Hepatocyte (in vitro differentiated cells): ENCODE measurements at regions not wholly inside any gene's neighbourhood (a gene's known extent, or its start where the extent isn't known, plus 50 kb on each side); places are given as distances from the start of the nearest gene placed in this dataset.

Source experiments
- DNase-seq: peaks from one replicate; pipeline ENCODE4 v3.0.0-alpha.2; 2016; ENCODE audit warnings: low spot score
- H2AFZ ChIP-seq: fragments of 200-600 bp; sonication (generic); 2 replicates; pipeline ENCODE4 v1.6.0; 2016; ENCODE audit warnings: antibody characterized with exemption, mild to moderate bottlenecking
- H3K27ac ChIP-seq: fragments of 200-600 bp; sonication (generic); 2 replicates; pipeline ENCODE4 v1.5.1; 2016; ENCODE audit warnings: mild to moderate bottlenecking
- H3K27me3 ChIP-seq: fragments of 200-600 bp; sonication (generic); 2 replicates; pipeline ENCODE4 v1.6.1; 2016
- H3K36me3 ChIP-seq: fragments of 200-600 bp; sonication (generic); replicated peaks from 2 replicates; pipeline ENCODE4 v1.5.1; 2016; ENCODE audit warnings: low read depth; ENCODE audit not compliant: insufficient read depth
- H3K4me1 ChIP-seq: fragments of 200-600 bp; sonication (generic); 2 replicates; pipeline ENCODE4 v1.5.1; 2016; ENCODE audit warnings: mild to moderate bottlenecking, moderate library complexity; ENCODE audit not compliant: insufficient read depth
- H3K4me2 ChIP-seq: fragments of 200-600 bp; sonication (generic); 2 replicates; pipeline ENCODE4 v1.6.0; 2016
- H3K4me3 ChIP-seq: fragments of 200-600 bp; sonication (generic); 2 replicates; pipeline ENCODE4 v1.5.1; 2016; ENCODE audit warnings: mild to moderate bottlenecking
- H3K79me2 ChIP-seq: fragments of 200-600 bp; sonication (generic); 2 replicates; pipeline ENCODE4 v1.6.0; 2017; ENCODE audit warnings: mild to moderate bottlenecking
- H3K9me2 ChIP-seq: fragments of 200-600 bp; sonication (generic); replicated peaks from 2 replicates; pipeline ENCODE4 v1.6.0; 2017; ENCODE audit warnings: mild to moderate bottlenecking; ENCODE audit not compliant: insufficient read depth
- H3K9me3 ChIP-seq: fragments of 200-600 bp; sonication (generic); 2 replicates; pipeline ENCODE4 v1.5.1; 2016; ENCODE audit warnings: low read depth, mild to moderate bottlenecking
- H4K20me1 ChIP-seq: fragments of 200-600 bp; sonication (generic); 2 replicates; pipeline ENCODE4 v1.6.0; 2016; ENCODE audit warnings: mild to moderate bottlenecking; ENCODE audit not compliant: insufficient read depth, poor library complexity, severe bottlenecking
- EZH2 ChIP-seq: fragments of 200-600 bp; sonication (generic); IDR thresholded peaks from 2 replicates; pipeline ENCODE4 v1.6.1; 2016; ENCODE audit warnings: antibody characterized with exemption, mild to moderate bottlenecking, borderline replicate concordance
- EZH2phosphoT487 ChIP-seq: fragments of 200-600 bp; sonication (generic); IDR thresholded peaks from one replicate; pipeline ENCODE4 v1.6.1; 2018; ENCODE audit warnings: antibody characterized with exemption, mild to moderate bottlenecking, low read depth, moderate library complexity; ENCODE audit not compliant: unreplicated experiment, severe bottlenecking
- WGBS: methylation state at CpG from one replicate; pipeline ENCODE4 v1.1.6; 2016; ENCODE audit warnings: low lambda C conversion rate; ENCODE audit errors: missing lambda C conversion rate; 5-methylcytosine and 5-hydroxymethylcytosine counted together
- TF ChIP-seq, protein P1 (sequence below): fragments of 200-600 bp; sonication (generic); IDR thresholded peaks from 2 replicates; pipeline ENCODE4 v1.5.1; 2016; ENCODE audit warnings: antibody characterized with exemption, mild to moderate bottlenecking; ENCODE audit not compliant: poor library complexity

DNA sequence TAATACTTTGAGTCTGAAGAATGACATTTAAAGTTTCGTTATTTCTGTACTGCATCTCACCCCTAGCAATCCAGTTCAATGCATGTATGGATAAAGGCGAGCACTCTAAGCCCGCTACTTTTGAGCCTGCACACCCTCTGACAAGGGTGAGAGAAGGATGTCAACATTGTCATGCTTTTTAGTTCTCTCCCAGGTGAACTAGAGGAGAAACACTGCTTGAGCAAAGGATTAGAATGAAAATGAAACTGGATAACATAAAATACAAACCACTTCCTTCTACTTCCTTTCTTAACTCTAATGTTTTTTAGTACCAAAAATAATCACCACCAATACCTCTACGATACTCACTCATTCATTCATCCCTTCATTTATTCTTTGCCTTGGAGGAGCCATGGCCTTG is 588.7 kb upstream of the NR2F2 start:
- Histone ChIP-seq H4K20me1 (no peaks in the 10 kb centered on the region), H3K4me3 (no peak overlapping the region), H3K9me3 (no peaks in the 10 kb centered on the region), H3K27me3 (no peaks in the 10 kb centered on the region), H3K79me2 (no peaks in the 10 kb centered on the region), H3K9me2 (no peaks in the 10 kb centered on the region), H3K27ac (no peak overlapping the region), H2AFZ (no peak overlapping the region), H3K4me1 (no peaks in the 10 kb centered on the region), H3K36me3 (no peaks in the 10 kb centered on the region), H3K4me2 (no peak overlapping the region)
- WGBS: 92% methylated on average over 4 of the region's 4 CpGs
- TF ChIP-seq EZH2 (no peak), EZH2phosphoT487 (no peak)
- TF ChIP-seq, protein P1, sequence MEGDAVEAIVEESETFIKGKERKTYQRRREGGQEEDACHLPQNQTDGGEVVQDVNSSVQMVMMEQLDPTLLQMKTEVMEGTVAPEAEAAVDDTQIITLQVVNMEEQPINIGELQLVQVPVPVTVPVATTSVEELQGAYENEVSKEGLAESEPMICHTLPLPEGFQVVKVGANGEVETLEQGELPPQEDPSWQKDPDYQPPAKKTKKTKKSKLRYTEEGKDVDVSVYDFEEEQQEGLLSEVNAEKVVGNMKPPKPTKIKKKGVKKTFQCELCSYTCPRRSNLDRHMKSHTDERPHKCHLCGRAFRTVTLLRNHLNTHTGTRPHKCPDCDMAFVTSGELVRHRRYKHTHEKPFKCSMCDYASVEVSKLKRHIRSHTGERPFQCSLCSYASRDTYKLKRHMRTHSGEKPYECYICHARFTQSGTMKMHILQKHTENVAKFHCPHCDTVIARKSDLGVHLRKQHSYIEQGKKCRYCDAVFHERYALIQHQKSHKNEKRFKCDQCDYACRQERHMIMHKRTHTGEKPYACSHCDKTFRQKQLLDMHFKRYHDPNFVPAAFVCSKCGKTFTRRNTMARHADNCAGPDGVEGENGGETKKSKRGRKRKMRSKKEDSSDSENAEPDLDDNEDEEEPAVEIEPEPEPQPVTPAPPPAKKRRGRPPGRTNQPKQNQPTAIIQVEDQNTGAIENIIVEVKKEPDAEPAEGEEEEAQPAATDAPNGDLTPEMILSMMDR: no peak
- DNase-seq: no peak

DNA sequence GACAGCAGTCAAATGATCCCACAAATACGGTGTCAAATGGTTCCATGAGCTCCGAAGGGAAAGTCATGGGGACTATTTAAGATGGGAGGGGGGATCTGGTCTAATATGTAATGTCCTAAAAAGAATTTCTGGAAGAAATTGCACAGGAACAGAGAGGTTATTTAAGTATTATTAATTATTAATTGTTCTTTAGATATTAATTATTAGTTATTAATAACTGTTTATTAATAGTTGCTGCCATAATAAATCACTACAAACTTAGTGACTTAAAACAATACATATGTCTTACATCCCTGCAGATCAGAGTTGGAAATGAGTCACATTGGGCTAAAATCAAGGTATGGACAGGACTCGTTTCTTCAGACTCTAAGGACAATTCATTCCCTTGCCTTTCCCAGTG is 588.2 kb upstream of the NR2F2 start:
- Histone ChIP-seq H4K20me1 (no peaks in the 10 kb centered on the region), H2AFZ (no peak overlapping the region), H3K27ac (no peak overlapping the region), H3K9me3 (no peaks in the 10 kb centered on the region), H3K9me2 (no peaks in the 10 kb centered on the region), H3K79me2 (no peaks in the 10 kb centered on the region), H3K4me1 (no peaks in the 10 kb centered on the region), H3K4me2 (no peak overlapping the region), H3K36me3 (no peaks in the 10 kb centered on the region), H3K27me3 (no peaks in the 10 kb centered on the region), H3K4me3 (no peak overlapping the region)
- TF ChIP-seq, protein P1: no peak
- TF ChIP-seq EZH2phosphoT487 (no peak), EZH2 (no peak)
- DNase-seq: no peak
- 96% methylated on average over 3 of the region's 3 CpGs for WGBS

DNA sequence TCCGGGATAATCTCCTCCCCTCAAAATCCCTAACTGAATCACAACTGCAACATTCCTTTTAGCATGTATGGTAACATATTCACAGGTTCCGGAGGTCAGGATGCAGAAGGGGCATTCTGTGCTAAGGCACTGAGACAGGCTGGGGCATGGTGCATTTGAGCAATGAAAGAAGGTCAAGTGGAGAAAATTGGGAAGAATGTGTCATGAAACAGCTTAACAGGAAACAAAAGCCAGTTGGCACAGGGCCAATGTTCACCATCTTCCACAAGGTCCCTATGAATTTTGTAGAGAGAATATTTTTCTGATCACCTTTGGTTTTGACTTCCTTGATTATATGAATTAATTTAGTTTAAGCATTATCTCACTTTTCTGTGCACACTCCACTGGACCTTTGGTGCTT is 587.7 kb upstream of the NR2F2 start:
- Histone ChIP-seq H4K20me1 (no peaks in the 10 kb centered on the region), H3K4me3 (no peak overlapping the region), H3K79me2 (no peaks in the 10 kb centered on the region), H3K9me2 (no peaks in the 10 kb centered on the region), H3K4me2 (no peak overlapping the region), H3K9me3 (no peaks in the 10 kb centered on the region), H2AFZ (no peak overlapping the region), H3K27me3 (no peaks in the 10 kb centered on the region), H3K4me1 (no peaks in the 10 kb centered on the region), H3K27ac (no peak overlapping the region), H3K36me3 (no peaks in the 10 kb centered on the region)
- TF ChIP-seq, protein P1: no peak
- TF ChIP-seq EZH2 (no peak), EZH2phosphoT487 (no peak)
- 100% methylated on average over 2 of the region's 2 CpGs for WGBS
- DNase-seq: no peak

DNA sequence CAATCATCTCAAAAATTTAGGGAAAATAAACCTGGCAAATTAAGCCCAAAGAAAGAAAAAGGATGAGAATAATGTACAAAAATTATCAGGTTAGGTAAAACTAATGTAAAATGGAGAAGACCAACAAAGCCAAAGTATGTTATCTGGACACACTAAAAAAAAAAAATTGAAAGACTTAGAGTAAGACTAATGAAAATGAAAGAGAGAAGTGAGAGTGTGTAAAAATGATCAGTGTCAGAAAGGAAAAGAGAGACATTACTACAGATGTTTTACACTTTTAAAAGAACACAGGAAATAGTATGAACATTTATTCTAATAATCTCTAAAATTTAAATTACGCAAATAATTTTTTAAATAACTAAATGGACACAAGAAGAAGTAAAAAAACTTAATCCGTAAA is 573.3 kb upstream of the NR2F2 start:
- H3K79me2 ChIP-seq: no peaks in the 10 kb centered on the region
- no peak overlapping the region for H3K4me2 ChIP-seq
- H3K4me3 ChIP-seq: no peak overlapping the region
- H3K9me3 ChIP-seq: no peaks in the 10 kb centered on the region
- no peaks in the 10 kb centered on the region for H3K9me2 ChIP-seq
- H3K36me3 ChIP-seq: no peaks in the 10 kb centered on the region
- no peaks in the 10 kb centered on the region for H4K20me1 ChIP-seq
- WGBS: 93% methylated on average over 2 of the region's 2 CpGs
- H3K27me3 ChIP-seq: no peaks in the 10 kb centered on the region
- no peak overlapping the region for H2AFZ ChIP-seq
- no peak for DNase-seq
- TF ChIP-seq EZH2phosphoT487 (no peak), EZH2 (no peak)
- TF ChIP-seq, protein P1: no peak
- no peaks in the 10 kb centered on the region for H3K4me1 ChIP-seq
- no peak overlapping the region for H3K27ac ChIP-seq
